Endodermal cell (in vitro differentiated cells): ENCODE measurements at regions not wholly inside any gene's neighbourhood (a gene's known extent, or its start where the extent isn't known, plus 50 kb on each side); places are given as distances from the start of the nearest gene placed in this dataset.

Source experiments
- DNase-seq: peaks from one replicate; pipeline ENCODE4 v3.0.0-alpha.2; 2017
- H3K27ac ChIP-seq: 2 replicates; pipeline ENCODE4 v1.5.1; 2013; ENCODE audit warnings: mild to moderate bottlenecking, low read depth, low read length, moderate library complexity
- H3K27me3 ChIP-seq: 2 replicates; pipeline ENCODE4 v1.6.1; 2013; ENCODE audit warnings: mild to moderate bottlenecking, low read length, moderate library complexity; ENCODE audit not compliant: insufficient read depth, control insufficient read depth, poor library complexity, severe bottlenecking
- H3K36me3 ChIP-seq: 2 replicates; pipeline ENCODE4 v1.7.0; 2013; ENCODE audit warnings: mild to moderate bottlenecking, low read length, moderate library complexity; ENCODE audit not compliant: control insufficient read depth, insufficient read depth
- H3K4me1 ChIP-seq: one replicate; pipeline ENCODE4 v1.7.0; 2013; ENCODE audit warnings: low read length; ENCODE audit not compliant: control insufficient read depth, insufficient read depth
- H3K4me3 ChIP-seq: 2 replicates; pipeline ENCODE4 v1.5.1; 2013; ENCODE audit warnings: mild to moderate bottlenecking, low read length, moderate library complexity
- H3K9ac ChIP-seq: 2 replicates; pipeline ENCODE4 v1.6.1; 2013; ENCODE audit warnings: mild to moderate bottlenecking, low read length, moderate library complexity; ENCODE audit not compliant: poor library complexity, severe bottlenecking; ENCODE audit errors: extremely low read depth
- H3K9me3 ChIP-seq: 2 replicates; pipeline ENCODE4 v1.6.1; 2013; ENCODE audit warnings: mild to moderate bottlenecking, low read length, moderate library complexity; ENCODE audit not compliant: control insufficient read depth
- H3K27ac Mint-ChIP-seq: 2 replicates; pipeline ENCODE4 v1.8.0; 2020; ENCODE audit warnings: mixed read lengths
- H3K27me3 Mint-ChIP-seq: 2 replicates; pipeline ENCODE4 v1.8.0; 2021; ENCODE audit warnings: mild to moderate bottlenecking, mixed read lengths; ENCODE audit not compliant: insufficient read depth
- H3K36me3 Mint-ChIP-seq: 2 replicates; pipeline ENCODE4 v1.8.0; 2020; ENCODE audit warnings: low read depth, mixed read lengths
- H3K4me1 Mint-ChIP-seq: 2 replicates; pipeline ENCODE4 v1.8.0; 2020; ENCODE audit warnings: mixed read lengths
- H3K4me3 Mint-ChIP-seq: 2 replicates; pipeline ENCODE4 v1.8.0; 2020; ENCODE audit warnings: mild to moderate bottlenecking, moderate library complexity, mixed read lengths
- H3K9me3 Mint-ChIP-seq: 2 replicates; pipeline ENCODE4 v1.8.0; 2020; ENCODE audit warnings: mild to moderate bottlenecking, mixed read lengths
- CTCF ChIP-seq: fragments of 200-600 bp; sonication (generic); conservative IDR thresholded peaks from 2 replicates; pipeline ENCODE4 v1.5.0; 2021; ENCODE audit warnings: antibody characterized with exemption, mild to moderate bottlenecking
- WGBS, 2 experiments: methylation state at CpG; one replicate each; pipeline versions ENCODE4 v1.1.5 to v1.1.7; 2013; ENCODE audit warnings: missing lambda C conversion rate in 2 of 2, mixed read lengths in 1 of 2; ENCODE audit not compliant: insufficient coverage in 1 of 2, insufficient read length in 1 of 2; 5-methylcytosine and 5-hydroxymethylcytosine counted together

GRCh38 chr17:68693896-68694295 lies 92.7 kb upstream of the FAM20A start:
- no peak for DNase-seq
- Histone ChIP-seq H3K4me3 (no peak overlapping the region), H3K27me3 (no peaks in the 10 kb centered on the region), H3K36me3 (no peaks in the 10 kb centered on the region), H3K27ac (no peak overlapping the region), H3K4me1 (no peaks in the 10 kb centered on the region), H3K9ac (no peak overlapping the region), H3K9me3 (peaks cover 6% of the 10 kb centered on the region)
- Mint-ChIP-seq H3K9me3 (peaks cover 4% of the 10 kb centered on the region), H3K36me3 (no peaks in the 10 kb centered on the region), H3K4me1 (peaks cover 30% of the 10 kb centered on the region), H3K27ac (no peak overlapping the region), H3K4me3 (no peak overlapping the region), H3K27me3 (no peaks in the 10 kb centered on the region)
- WGBS, 2 experiments = 95 to 98% methylated on average over 6 to 8 of the region's 8 CpGs
- no peak for TF ChIP-seq CTCF

- Histone ChIP-seq H3K27ac (no peak overlapping the region), H3K9ac (no peak overlapping the region), H3K4me3 (no peak overlapping the region), H3K27me3 (no peaks in the 10 kb centered on the region), H3K36me3 (no peaks in the 10 kb centered on the region), H3K9me3 (peaks cover 6% of the 10 kb centered on the region), H3K4me1 (no peaks in the 10 kb centered on the region)
- peaks cover 4% of the 10 kb centered on the region for H3K9me3 Mint-ChIP-seq
- H3K4me3 Mint-ChIP-seq = no peak overlapping the region
- no peaks in the 10 kb centered on the region for H3K27me3 Mint-ChIP-seq
- WGBS, 2 experiments = 80 to 100% methylated on average over 1 of the region's 1 CpG
- DNase-seq = no peak
- no peak overlapping the region for H3K27ac Mint-ChIP-seq
- no peaks in the 10 kb centered on the region for H3K36me3 Mint-ChIP-seq
- TF ChIP-seq CTCF = no peak
- peaks cover 30% of the 10 kb centered on the region for H3K4me1 Mint-ChIP-seq
Observed at GRCh38 chr17:68693466-68693865, 92.3 kb upstream of the FAM20A start.

GRCh38 chr17:68686108-68686988 lies 85.2 kb upstream of the FAM20A start:
- peaks cover 10% of the 10 kb centered on the region for H3K9me3 ChIP-seq
- H3K27ac ChIP-seq = no peak overlapping the region
- no peak for DNase-seq
- 89 to 95% methylated on average over 4 to 10 of the region's 10 CpGs for WGBS, 2 experiments
- Mint-ChIP-seq H3K4me1 (peaks cover 11% of the 10 kb centered on the region), H3K27me3 (no peaks in the 10 kb centered on the region), H3K36me3 (no peaks in the 10 kb centered on the region), H3K9me3 (peaks cover 7% of the 10 kb centered on the region), H3K27ac (no peak overlapping the region), H3K4me3 (no peak overlapping the region)
- no peak for TF ChIP-seq CTCF
- no peaks in the 10 kb centered on the region for H3K27me3 ChIP-seq
- H3K9ac ChIP-seq = no peak overlapping the region
- H3K4me1 ChIP-seq = no peaks in the 10 kb centered on the region
- H3K4me3 ChIP-seq = no peak overlapping the region
- H3K36me3 ChIP-seq = no peaks in the 10 kb centered on the region
